ENCODE measurements at regions not wholly inside any gene's neighbourhood (a gene's known extent, or its start where the extent isn't known, plus 50 kb on each side); places are given as distances from the start of the nearest gene placed in this dataset.

DNA sequence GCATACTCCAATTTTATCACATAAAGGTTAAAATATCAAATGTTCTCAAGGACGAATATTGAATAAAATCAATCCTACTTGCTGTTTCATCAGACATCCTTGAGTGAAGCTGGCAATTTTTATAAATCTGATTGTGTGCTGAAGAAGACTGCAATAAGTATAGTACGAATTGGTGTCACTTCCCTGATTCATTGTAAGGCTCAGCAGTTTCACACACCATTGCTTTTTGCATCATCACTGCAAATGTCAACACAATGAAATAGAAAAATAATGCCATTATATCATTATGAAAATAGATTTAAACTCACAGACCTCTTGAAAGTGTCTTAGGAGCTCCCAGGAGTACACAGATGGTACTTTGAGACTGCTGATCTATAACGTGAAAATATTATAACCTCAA, 172.5 kb downstream of the ANKRD50 start:
- no peak for ATAC-seq
- TF ChIP-seq CTCF (IDR thresholded peaks at IDR 0.05), result no peak
- WGBS, 3 donors, result 90 to 97% (median 97%) methylated on average over 3 of the region's 3 CpGs

DNA sequence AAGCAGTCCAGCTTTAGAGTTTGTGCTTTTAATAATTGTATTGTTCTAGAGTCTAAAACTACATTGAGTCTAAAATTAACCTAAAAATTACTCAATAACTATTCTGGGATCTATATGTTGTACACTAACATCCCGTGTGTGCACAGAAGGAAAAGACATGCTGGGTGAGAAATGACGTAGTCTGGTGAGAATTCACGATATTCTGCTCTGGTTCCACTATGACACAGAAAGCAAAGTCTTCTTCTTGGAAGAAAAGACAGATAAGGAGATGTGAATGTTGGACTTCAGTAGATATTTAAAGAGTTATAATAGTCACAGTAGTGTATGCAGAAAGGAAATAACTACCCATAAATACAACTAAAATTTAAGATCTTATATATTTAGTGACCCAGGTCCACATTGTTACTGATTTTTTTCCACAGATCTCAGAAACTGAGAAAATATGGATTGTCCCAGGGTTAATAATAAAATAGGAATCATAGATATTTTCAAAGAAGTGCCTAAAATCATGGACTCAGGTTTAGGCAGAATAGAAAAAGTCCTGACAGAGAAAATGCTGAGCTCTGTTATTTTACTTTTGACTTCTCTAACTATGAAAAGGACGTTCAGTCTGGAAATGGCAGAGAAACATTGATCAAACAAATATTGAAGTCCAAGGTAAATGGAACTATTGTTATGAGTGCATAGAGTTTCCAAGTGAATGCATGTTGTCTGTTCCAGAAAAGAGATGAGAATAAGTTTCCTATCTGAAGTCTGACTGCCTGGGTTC, 170.7 kb downstream of the ANKRD50 start:
- no peak overlapping the region for H3K4me3 ChIP-seq
- H3K27me3 ChIP-seq (ENCODE audit: insufficient read depth in 3 of 3, low read length in 2 of 3), result no peaks in the 10 kb centered on the region
- no peak for TF ChIP-seq CTCF (IDR thresholded peaks at IDR 0.05)
- intact Hi-C loops (cut with DNase I), result no loop called here
- DNase-seq (no peak), ATAC-seq (no peak)
- no peak overlapping the region for H3K27ac ChIP-seq
- no peaks in the 10 kb centered on the region for H3K36me3 ChIP-seq (ENCODE audit: insufficient read depth in 1 of 2, low read depth in 1 of 2)
- WGBS, 3 donors, result 60 to 85% (median 78%) methylated on average over 4 of the region's 4 CpGs
- H3K4me1 ChIP-seq, result no peaks in the 10 kb centered on the region
- H3K9me3 ChIP-seq, result no peaks in the 10 kb centered on the region

More for the DNA sequence above, 172.5 kb downstream of the ANKRD50 start:
- no peaks in the 10 kb centered on the region for H3K9me3 ChIP-seq
- H3K36me3 ChIP-seq (ENCODE audit: insufficient read depth in 1 of 2, low read depth in 1 of 2), result no peaks in the 10 kb centered on the region
- no peak for DNase-seq
- no peak overlapping the region for H3K4me3 ChIP-seq
- no peak overlapping the region for H3K27ac ChIP-seq
- no peaks in the 10 kb centered on the region for H3K4me1 ChIP-seq
- H3K27me3 ChIP-seq (ENCODE audit: insufficient read depth in 3 of 3, low read length in 2 of 3), result no peaks in the 10 kb centered on the region
- intact Hi-C loops (cut with DNase I), result no loop called here

GRCh38 chr4:124555959-124556358, 156.6 kb downstream of the ANKRD50 start:
- no peak for DNase-seq
- Histone ChIP-seq H3K27ac (no peak overlapping the region), H3K4me3 (no peak overlapping the region), H3K4me1 (no peaks in the 10 kb centered on the region), H3K9me3 (no peaks in the 10 kb centered on the region), H3K36me3 (ENCODE audit: insufficient read depth in 1 of 2, low read depth in 1 of 2) (no peaks in the 10 kb centered on the region), H3K27me3 (ENCODE audit: insufficient read depth in 3 of 3, low read length in 2 of 3) (no peaks in the 10 kb centered on the region)
- no peak for TF ChIP-seq CTCF (IDR thresholded peaks at IDR 0.05)
- ATAC-seq, result no peak
- WGBS, 3 donors, result 83 to 89% (median 84%) methylated on average over 8 of the region's 8 CpGs
- intact Hi-C loops (cut with DNase I), result no loop called here

- intact Hi-C loops (cut with DNase I), result no loop called here
- H3K36me3 ChIP-seq (ENCODE audit: insufficient read depth in 1 of 2, low read depth in 1 of 2), result no peaks in the 10 kb centered on the region
- ATAC-seq (no peak), DNase-seq (no peak)
- 77 to 79% (median 78%) methylated on average over 1 of the region's 1 CpG for WGBS, 3 donors
- no peaks in the 10 kb centered on the region for H3K9me3 ChIP-seq
- TF ChIP-seq CTCF (IDR thresholded peaks at IDR 0.05), result no peak
- no peaks in the 10 kb centered on the region for H3K27me3 ChIP-seq (ENCODE audit: insufficient read depth in 3 of 3, low read length in 2 of 3)
- H3K27ac ChIP-seq, result no peak overlapping the region
- no peaks in the 10 kb centered on the region for H3K4me1 ChIP-seq
- H3K4me3 ChIP-seq, result no peak overlapping the region
Observed at GRCh38 chr4:124564121-124564520, 148.4 kb downstream of the ANKRD50 start.

DNA sequence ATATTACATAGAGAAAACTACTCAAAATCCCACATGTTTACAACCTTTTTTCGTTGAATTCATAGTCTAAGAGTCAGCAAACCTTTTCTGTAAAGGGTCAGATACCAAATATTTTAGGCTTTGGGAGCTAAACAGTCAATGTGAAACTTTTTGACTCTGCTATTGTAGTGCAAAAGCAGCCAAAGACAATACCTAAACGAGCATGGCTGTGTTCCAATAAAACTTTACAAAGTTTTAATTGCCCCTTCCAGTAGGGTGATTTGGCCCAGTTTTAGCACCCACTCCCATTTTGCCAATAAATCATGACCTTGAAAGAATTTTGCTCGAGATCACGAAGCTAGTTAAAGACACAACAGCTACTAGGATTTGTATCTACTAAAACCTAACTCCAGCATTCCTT, 147.2 kb downstream of the ANKRD50 start:
- no peak for DNase-seq
- H3K9me3 ChIP-seq, result no peaks in the 10 kb centered on the region
- no peaks in the 10 kb centered on the region for H3K27me3 ChIP-seq (ENCODE audit: insufficient read depth in 3 of 3, low read length in 2 of 3)
- H3K4me3 ChIP-seq, result no peak overlapping the region
- no peaks in the 10 kb centered on the region for H3K36me3 ChIP-seq (ENCODE audit: insufficient read depth in 1 of 2, low read depth in 1 of 2)
- no peak overlapping the region for H3K27ac ChIP-seq
- ATAC-seq, result no peak
- no peak for TF ChIP-seq CTCF (IDR thresholded peaks at IDR 0.05)
- intact Hi-C loops (cut with DNase I), result no loop called here
- no peaks in the 10 kb centered on the region for H3K4me1 ChIP-seq
- WGBS, 3 donors, result 39 to 45% (median 41%) methylated on average over 4 of the region's 4 CpGs

All from psoas muscle (tissue), 7 donors.